HUES64 (cell line): ENCODE measurements at regions not wholly inside any gene's neighbourhood (a gene's known extent, or its start where the extent isn't known, plus 50 kb on each side); places are given as distances from the start of the nearest gene placed in this dataset.

Experiments used
- H3K27ac ChIP-seq: 2 replicates; pipeline ENCODE4 v1.7.0; 2013; ENCODE audit warnings: low read depth, low read length, inconsistent platforms
- H3K27me3 ChIP-seq: 2 replicates; pipeline ENCODE4 v1.6.1; 2013; ENCODE audit warnings: mild to moderate bottlenecking, low read length; ENCODE audit not compliant: insufficient read depth
- H3K36me3 ChIP-seq: 2 replicates; pipeline ENCODE4 v1.6.1; 2013; ENCODE audit warnings: mild to moderate bottlenecking, low read length; ENCODE audit not compliant: insufficient read depth
- H3K4me1 ChIP-seq: 2 replicates; pipeline ENCODE4 v1.6.1; 2013; ENCODE audit warnings: mild to moderate bottlenecking, low read length, moderate library complexity; ENCODE audit not compliant: insufficient read depth
- H3K4me3 ChIP-seq: 2 replicates; pipeline ENCODE4 v1.5.1; 2013; ENCODE audit warnings: mild to moderate bottlenecking, low read length, moderate library complexity
- H3K9ac ChIP-seq: 2 replicates; pipeline ENCODE4 v1.6.1; 2013; ENCODE audit warnings: mild to moderate bottlenecking, low read depth, low read length
- H3K9me3 ChIP-seq: 2 replicates; pipeline ENCODE4 v1.6.1; 2013; ENCODE audit warnings: low read depth, low read length; ENCODE audit not compliant: insufficient read depth
- WGBS: fragments of 150-250, 120-280 bp; methylation state at CpG from one replicate; pipeline ENCODE4 v1.1.7; 2013; ENCODE audit warnings: missing lambda C conversion rate; 5-methylcytosine and 5-hydroxymethylcytosine counted together

- no peak overlapping the region for H3K9ac ChIP-seq
- H3K9me3 ChIP-seq, result no peaks in the 10 kb centered on the region
- WGBS, result 91% methylated on average over 5 of the region's 5 CpGs
- H3K36me3 ChIP-seq, result no peaks in the 10 kb centered on the region
- no peaks in the 10 kb centered on the region for H3K27me3 ChIP-seq
- no peak overlapping the region for H3K4me3 ChIP-seq
- no peak overlapping the region for H3K27ac ChIP-seq
- peaks cover 7% of the 10 kb centered on the region for H3K4me1 ChIP-seq
Measured at GRCh38 chr2:111660811-111661210, 223.2 kb downstream of the ANAPC1 start.

- Histone ChIP-seq H3K27me3 (no peaks in the 10 kb centered on the region), H3K4me1 (peaks cover 7% of the 10 kb centered on the region), H3K4me3 (no peak overlapping the region), H3K9me3 (0 out of 2 replicates have a peak, but pooled peaks cover under 1% of the 10 kb centered on the region), H3K27ac (no peak overlapping the region), H3K36me3 (no peaks in the 10 kb centered on the region), H3K9ac (no peak overlapping the region)
- WGBS, result 92% methylated on average over 7 of the region's 7 CpGs
Measured at GRCh38 chr2:111661286-111661940, 222.6 kb downstream of the ANAPC1 start.

- Histone ChIP-seq H3K9me3 (0 out of 2 replicates have a peak, but pooled peaks cover 6% of the 10 kb centered on the region), H3K4me1 (peaks cover 7% of the 10 kb centered on the region), H3K27me3 (no peaks in the 10 kb centered on the region), H3K27ac (no peak overlapping the region), H3K36me3 (no peaks in the 10 kb centered on the region), H3K4me3 (no peak overlapping the region), H3K9ac (no peak overlapping the region)
- 94% methylated on average over 5 of the region's 6 CpGs for WGBS
Measured at GRCh38 chr2:111662039-111662770, 221.8 kb downstream of the ANAPC1 start.

- 86% methylated on average over 7 of the region's 7 CpGs for WGBS
- no peaks in the 10 kb centered on the region for H3K36me3 ChIP-seq
- no peak overlapping the region for H3K27ac ChIP-seq
- H3K27me3 ChIP-seq, result no peaks in the 10 kb centered on the region
- H3K9me3 ChIP-seq, result peaks cover 10% of the 10 kb centered on the region; the same call in 1 of the 2 replicates
- H3K4me1 ChIP-seq, result peaks cover 7% of the 10 kb centered on the region
- H3K4me3 ChIP-seq, result no peak overlapping the region
- H3K9ac ChIP-seq, result no peak overlapping the region
Measured at GRCh38 chr2:111662771-111663470, 221.1 kb downstream of the ANAPC1 start.

- Histone ChIP-seq H3K4me1 (peaks cover 7% of the 10 kb centered on the region), H3K9me3 (peaks cover 16% of the 10 kb centered on the region; the same call in 1 of the 2 replicates), H3K9ac (no peak overlapping the region), H3K27me3 (no peaks in the 10 kb centered on the region), H3K27ac (no peak overlapping the region), H3K4me3 (no peak overlapping the region), H3K36me3 (no peaks in the 10 kb centered on the region)
- WGBS, result 85% methylated on average over 13 of the region's 13 CpGs
Measured at GRCh38 chr2:111663471-111664274, 220.3 kb downstream of the ANAPC1 start.

- Histone ChIP-seq H3K9ac (no peak overlapping the region), H3K27ac (no peak overlapping the region), H3K36me3 (no peaks in the 10 kb centered on the region), H3K4me3 (no peak overlapping the region), H3K9me3 (peaks cover 23% of the 10 kb centered on the region; the same call in 1 of the 2 replicates), H3K4me1 (peaks cover 2% of the 10 kb centered on the region), H3K27me3 (no peaks in the 10 kb centered on the region)
- 88% methylated on average over 3 of the region's 4 CpGs for WGBS
Measured at GRCh38 chr2:111664275-111664850, 219.6 kb downstream of the ANAPC1 start.

GRCh38 chr2:111665011-111665410 lies 219.0 kb downstream of the ANAPC1 start:
- Histone ChIP-seq H3K27me3 (no peaks in the 10 kb centered on the region), H3K4me3 (no peak overlapping the region), H3K9me3 (peaks cover 24% of the 10 kb centered on the region; the same call in 1 of the 2 replicates), H3K36me3 (no peaks in the 10 kb centered on the region), H3K9ac (no peak overlapping the region), H3K4me1 (no peaks in the 10 kb centered on the region), H3K27ac (no peak overlapping the region)
- WGBS, result 89% methylated on average over 7 of the region's 7 CpGs

- Histone ChIP-seq H3K4me3 (no peak overlapping the region), H3K27me3 (no peaks in the 10 kb centered on the region), H3K36me3 (no peaks in the 10 kb centered on the region), H3K4me1 (no peaks in the 10 kb centered on the region), H3K9me3 (peaks cover 24% of the 10 kb centered on the region; the same call in 1 of the 2 replicates), H3K27ac (no peak overlapping the region), H3K9ac (no peak overlapping the region)
- WGBS, result 91% methylated on average over 3 of the region's 3 CpGs
Measured at GRCh38 chr2:111665551-111666116, 218.4 kb downstream of the ANAPC1 start.

GRCh38 chr2:111666160-111666559 lies 217.8 kb downstream of the ANAPC1 start:
- Histone ChIP-seq H3K4me3 (no peak overlapping the region), H3K9ac (no peak overlapping the region), H3K27me3 (no peaks in the 10 kb centered on the region), H3K27ac (no peak overlapping the region), H3K36me3 (no peaks in the 10 kb centered on the region), H3K9me3 (peaks cover 24% of the 10 kb centered on the region; the same call in 1 of the 2 replicates), H3K4me1 (no peaks in the 10 kb centered on the region)
- WGBS, result 96% methylated on average over 2 of the region's 2 CpGs

- Histone ChIP-seq H3K27ac (no peak overlapping the region), H3K9ac (no peak overlapping the region), H3K4me1 (no peaks in the 10 kb centered on the region), H3K4me3 (no peak overlapping the region), H3K36me3 (no peaks in the 10 kb centered on the region), H3K9me3 (peaks cover 28% of the 10 kb centered on the region; the same call in 1 of the 2 replicates), H3K27me3 (no peaks in the 10 kb centered on the region)
- whole genome bisulfite sequencing, result 94% methylated on average over 8 of the region's 8 CpGs
Measured at GRCh38 chr2:111667001-111667400, 217.0 kb downstream of the ANAPC1 start.
